Pulmonary artery endothelial cell (primary cell): ENCODE measurements at regions not wholly inside any gene's neighbourhood (a gene's known extent, or its start where the extent isn't known, plus 50 kb on each side); places are given as distances from the start of the nearest gene placed in this dataset.

ENCODE experiments used
- DNase-seq: peaks from one replicate; pipeline ENCODE4 v3.0.0-alpha.2; 2011; ENCODE audit warnings: low read depth, low spot score

GRCh38 chr10:130740915-130741750 is 570.4 kb downstream of the TCERG1L start:
- DNase-seq: no peak

GRCh38 chr10:130741901-130742855 is 569.3 kb downstream of the TCERG1L start:
- DNase-seq: no peak

- no peak for DNase-seq
Measured at GRCh38 chr10:130742941-130743675, 568.4 kb downstream of the TCERG1L start.

- DNase-seq: no peak
Measured at GRCh38 chr10:130743751-130744271, 567.7 kb downstream of the TCERG1L start.

GRCh38 chr10:130744631-130745030 is 566.9 kb downstream of the TCERG1L start:
- no peak for DNase-seq

GRCh38 chr10:130745251-130745650 is 566.3 kb downstream of the TCERG1L start:
- no peak for DNase-seq

GRCh38 chr10:130745821-130746220 is 565.7 kb downstream of the TCERG1L start:
- DNase-seq: no peak

- no peak for DNase-seq
Measured at GRCh38 chr10:130746311-130746710, 565.2 kb downstream of the TCERG1L start.

- no peak for DNase-seq
Measured at GRCh38 chr10:130747356-130747755, 564.2 kb downstream of the TCERG1L start.

- no peak for DNase-seq
Measured at GRCh38 chr10:130747946-130748345, 563.6 kb downstream of the TCERG1L start.

- DNase-seq: no peak
Measured at GRCh38 chr10:130748409-130749057, 563.0 kb downstream of the TCERG1L start.

- no peak for DNase-seq
Measured at GRCh38 chr10:130749911-130750310, 561.6 kb downstream of the TCERG1L start.

- DNase-seq: no peak
Measured at GRCh38 chr10:130750441-130750840, 561.1 kb downstream of the TCERG1L start.

- no peak for DNase-seq
Measured at GRCh38 chr10:130751106-130751840, 560.2 kb downstream of the TCERG1L start.

GRCh38 chr10:130751851-130752250 is 559.7 kb downstream of the TCERG1L start:
- no peak for DNase-seq

- DNase-seq: no peak
Measured at GRCh38 chr10:130756651-130757050, 554.9 kb downstream of the TCERG1L start.

GRCh38 chr10:130757271-130757670 is 554.2 kb downstream of the TCERG1L start:
- DNase-seq: no peak

GRCh38 chr10:130757821-130758489 is 553.6 kb downstream of the TCERG1L start:
- DNase-seq: no peak

- no peak for DNase-seq
Measured at GRCh38 chr10:130758529-130758928, 553.0 kb downstream of the TCERG1L start.
